ENCODE measurements at regions not wholly inside any gene's neighbourhood (a gene's known extent, or its start where the extent isn't known, plus 50 kb on each side); places are given as distances from the start of the nearest gene placed in this dataset.

GRCh38 chr12:34106172-34106571 is 83.9 kb downstream of the ALG10 start:
- TF ChIP-seq, protein P1, sequence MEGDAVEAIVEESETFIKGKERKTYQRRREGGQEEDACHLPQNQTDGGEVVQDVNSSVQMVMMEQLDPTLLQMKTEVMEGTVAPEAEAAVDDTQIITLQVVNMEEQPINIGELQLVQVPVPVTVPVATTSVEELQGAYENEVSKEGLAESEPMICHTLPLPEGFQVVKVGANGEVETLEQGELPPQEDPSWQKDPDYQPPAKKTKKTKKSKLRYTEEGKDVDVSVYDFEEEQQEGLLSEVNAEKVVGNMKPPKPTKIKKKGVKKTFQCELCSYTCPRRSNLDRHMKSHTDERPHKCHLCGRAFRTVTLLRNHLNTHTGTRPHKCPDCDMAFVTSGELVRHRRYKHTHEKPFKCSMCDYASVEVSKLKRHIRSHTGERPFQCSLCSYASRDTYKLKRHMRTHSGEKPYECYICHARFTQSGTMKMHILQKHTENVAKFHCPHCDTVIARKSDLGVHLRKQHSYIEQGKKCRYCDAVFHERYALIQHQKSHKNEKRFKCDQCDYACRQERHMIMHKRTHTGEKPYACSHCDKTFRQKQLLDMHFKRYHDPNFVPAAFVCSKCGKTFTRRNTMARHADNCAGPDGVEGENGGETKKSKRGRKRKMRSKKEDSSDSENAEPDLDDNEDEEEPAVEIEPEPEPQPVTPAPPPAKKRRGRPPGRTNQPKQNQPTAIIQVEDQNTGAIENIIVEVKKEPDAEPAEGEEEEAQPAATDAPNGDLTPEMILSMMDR (conservative IDR thresholded peaks at IDR 0.05; ENCODE audit: low read length) = no peak
- no peak for TF ChIP-seq EZH2phosphoT487 (IDR thresholded peaks at IDR 0.05; ENCODE audit: borderline replicate concordance)

Measured in Loucy (cell line).